ENCODE measurements at regions not wholly inside any gene's neighbourhood (a gene's known extent, or its start where the extent isn't known, plus 50 kb on each side); places are given as distances from the start of the nearest gene placed in this dataset.
"Not testable (repeated sequence)": the region's sequence is repeated elsewhere in the genome, so short reads cannot be mapped to it uniquely, and the experiment has no call there.

- DNase-seq: no peak
- in situ Hi-C loops (cut with HindIII; ENCODE audit: low pct_ligation_motif_present, low pct_unique_long_range_greater_than_20kb, low sequenced_read_pairs): no loop called here
These were observed 367.0 kb upstream of the POM121L12 start for GRCh38 chr7:52668435-52668834.

- in situ Hi-C loops (cut with HindIII; ENCODE audit: low pct_ligation_motif_present, low pct_unique_long_range_greater_than_20kb, low sequenced_read_pairs): no loop called here
- no peak for DNase-seq
These were observed 376.3 kb upstream of the POM121L12 start for GRCh38 chr7:52659178-52659577.

GRCh38 chr7:52656098-52656497 lies 379.3 kb upstream of the POM121L12 start:
- in situ Hi-C loops (cut with HindIII; ENCODE audit: low pct_ligation_motif_present, low pct_unique_long_range_greater_than_20kb, low sequenced_read_pairs): no loop called here
- no peak for DNase-seq

GRCh38 chr7:52652621-52653020 lies 382.8 kb upstream of the POM121L12 start:
- no peak for DNase-seq
- in situ Hi-C loops (cut with HindIII; ENCODE audit: low pct_ligation_motif_present, low pct_unique_long_range_greater_than_20kb, low sequenced_read_pairs): no loop called here

GRCh38 chr7:52648872-52649271 lies 386.6 kb upstream of the POM121L12 start:
- no peak for DNase-seq
- in situ Hi-C loops (cut with HindIII; ENCODE audit: low pct_ligation_motif_present, low pct_unique_long_range_greater_than_20kb, low sequenced_read_pairs): no loop called here

GRCh38 chr7:52647046-52647445 lies 388.4 kb upstream of the POM121L12 start:
- no peak for DNase-seq
- in situ Hi-C loops (cut with HindIII; ENCODE audit: low pct_ligation_motif_present, low pct_unique_long_range_greater_than_20kb, low sequenced_read_pairs): no loop called here

- DNase-seq: peak; percentile 9
- in situ Hi-C loops (cut with HindIII; ENCODE audit: low pct_ligation_motif_present, low pct_unique_long_range_greater_than_20kb, low sequenced_read_pairs): no loop called here
These were observed 395.5 kb upstream of the POM121L12 start for GRCh38 chr7:52639981-52640380.

GRCh38 chr7:52639126-52639525 lies 396.3 kb upstream of the POM121L12 start:
- DNase-seq: no peak
- in situ Hi-C loops (cut with HindIII; ENCODE audit: low pct_ligation_motif_present, low pct_unique_long_range_greater_than_20kb, low sequenced_read_pairs): no loop called here

- DNase-seq: no peak
- in situ Hi-C loops (cut with HindIII; ENCODE audit: low pct_ligation_motif_present, low pct_unique_long_range_greater_than_20kb, low sequenced_read_pairs): no loop called here
These were observed 400.4 kb upstream of the POM121L12 start for GRCh38 chr7:52635021-52635420.

GRCh38 chr7:52620849-52621248 lies 414.6 kb upstream of the POM121L12 start:
- in situ Hi-C loops (cut with HindIII; ENCODE audit: low pct_ligation_motif_present, low pct_unique_long_range_greater_than_20kb, low sequenced_read_pairs): no loop called here
- DNase-seq: no peak

GRCh38 chr7:52616552-52616951 lies 418.9 kb upstream of the POM121L12 start:
- in situ Hi-C loops (cut with HindIII; ENCODE audit: low pct_ligation_motif_present, low pct_unique_long_range_greater_than_20kb, low sequenced_read_pairs): no loop called here
- no peak for DNase-seq

GRCh38 chr7:52615021-52615695 lies 420.3 kb upstream of the POM121L12 start:
- in situ Hi-C loops (cut with HindIII; ENCODE audit: low pct_ligation_motif_present, low pct_unique_long_range_greater_than_20kb, low sequenced_read_pairs): no loop called here
- DNase-seq: no peak

GRCh38 chr7:52609511-52609910 lies 425.9 kb upstream of the POM121L12 start:
- DNase-seq: no peak
- in situ Hi-C loops (cut with HindIII; ENCODE audit: low pct_ligation_motif_present, low pct_unique_long_range_greater_than_20kb, low sequenced_read_pairs): no loop called here

- in situ Hi-C loops (cut with HindIII; ENCODE audit: low pct_ligation_motif_present, low pct_unique_long_range_greater_than_20kb, low sequenced_read_pairs): no loop called here
- DNase-seq: no peak
These were observed 442.7 kb upstream of the POM121L12 start for GRCh38 chr7:52592698-52593097.

- no peak for DNase-seq
- in situ Hi-C loops (cut with HindIII; ENCODE audit: low pct_ligation_motif_present, low pct_unique_long_range_greater_than_20kb, low sequenced_read_pairs): no loop called here
These were observed 448.7 kb upstream of the POM121L12 start for GRCh38 chr7:52586704-52587103.

- DNase-seq: no peak
- in situ Hi-C loops (cut with HindIII; ENCODE audit: low pct_ligation_motif_present, low pct_unique_long_range_greater_than_20kb, low sequenced_read_pairs): no loop called here
These were observed 451.4 kb upstream of the POM121L12 start for GRCh38 chr7:52584041-52584440.

- in situ Hi-C loops (cut with HindIII; ENCODE audit: low pct_ligation_motif_present, low pct_unique_long_range_greater_than_20kb, low sequenced_read_pairs); DNase-seq: not testable (repeated sequence)
These were observed 462.3 kb upstream of the POM121L12 start for GRCh38 chr7:52573141-52573540.

GRCh38 chr7:52571026-52571425 lies 464.4 kb upstream of the POM121L12 start:
- in situ Hi-C loops (cut with HindIII; ENCODE audit: low pct_ligation_motif_present, low pct_unique_long_range_greater_than_20kb, low sequenced_read_pairs): no loop called here
- no peak for DNase-seq

GRCh38 chr7:52569151-52569550 lies 466.3 kb upstream of the POM121L12 start:
- DNase-seq: no peak
- in situ Hi-C loops (cut with HindIII; ENCODE audit: low pct_ligation_motif_present, low pct_unique_long_range_greater_than_20kb, low sequenced_read_pairs): no loop called here

- in situ Hi-C loops (cut with HindIII; ENCODE audit: low pct_ligation_motif_present, low pct_unique_long_range_greater_than_20kb, low sequenced_read_pairs): no loop called here
- DNase-seq: no peak
These were observed 469.5 kb upstream of the POM121L12 start for GRCh38 chr7:52565974-52566373.

- DNase-seq: no peak
- in situ Hi-C loops (cut with HindIII; ENCODE audit: low pct_ligation_motif_present, low pct_unique_long_range_greater_than_20kb, low sequenced_read_pairs): no loop called here
These were observed 479.6 kb upstream of the POM121L12 start for GRCh38 chr7:52555805-52556204.

All from ACHN (cell line).